Activated CD8-positive, alpha-beta T cell treated with anti-CD3 and anti-CD28 coated beads for 36 hours (primary cell): ENCODE measurements at regions not wholly inside any gene's neighbourhood (a gene's known extent, or its start where the extent isn't known, plus 50 kb on each side); places are given as distances from the start of the nearest gene placed in this dataset.

Experiments
- ATAC-seq: fragments of 200-7000 bp; cut with Tn5 transposase; one replicate; pipeline ENCODE4 v1.10.0; 2021; ENCODE audit warnings: mild to moderate bottlenecking, moderate library complexity
- CTCF ChIA-PET: fragments of 350-600 bp; sonication (Branson Sonifier 250); formaldehyde crosslinking; loops from one replicate; lab custom pipeline; 2021; ENCODE audit warnings: antibody characterized with exemption; lab: Charles Lee
- POLR2A ChIA-PET: fragments of 350-600 bp; sonication (Branson Sonifier 250); formaldehyde crosslinking; loops from one replicate; lab custom pipeline; 2021; ENCODE audit warnings: antibody characterized with exemption; lab: Charles Lee
- DNase-seq: peaks from one replicate; pipeline ENCODE4 v3.0.0-alpha.2; 2020
- H3K27ac Mint-ChIP-seq: one replicate; pipeline ENCODE4 v1.8.0; 2021; ENCODE audit warnings: mild to moderate bottlenecking, mixed read lengths
- H3K27me3 Mint-ChIP-seq: one replicate; pipeline ENCODE4 v1.8.0; 2021; ENCODE audit warnings: mixed read lengths
- H3K36me3 Mint-ChIP-seq: one replicate; pipeline ENCODE4 v1.8.0; 2021; ENCODE audit warnings: low read depth, mixed read lengths
- H3K4me1 Mint-ChIP-seq: one replicate; pipeline ENCODE4 v1.8.0; 2021; ENCODE audit warnings: low read depth, mixed read lengths
- H3K4me3 Mint-ChIP-seq: one replicate; pipeline ENCODE4 v1.8.0; 2021; ENCODE audit warnings: mild to moderate bottlenecking, moderate library complexity, mixed read lengths
- H3K9me3 Mint-ChIP-seq: one replicate; pipeline ENCODE4 v1.8.0; 2021; ENCODE audit warnings: mixed read lengths
- intact Hi-C: fragments of 100-400 bp; cut with micrococcal nuclease; formaldehyde crosslinking; loops from one replicate; pipeline ENCODE4 v1.10.0; 2022
- TF ChIP-seq, protein P1 (sequence below): fragments of 200-600 bp; IDR thresholded peaks from one replicate; pipeline ENCODE4 v1.8.0; 2022; ENCODE audit warnings: antibody characterized with exemption, mild to moderate bottlenecking

DNA sequence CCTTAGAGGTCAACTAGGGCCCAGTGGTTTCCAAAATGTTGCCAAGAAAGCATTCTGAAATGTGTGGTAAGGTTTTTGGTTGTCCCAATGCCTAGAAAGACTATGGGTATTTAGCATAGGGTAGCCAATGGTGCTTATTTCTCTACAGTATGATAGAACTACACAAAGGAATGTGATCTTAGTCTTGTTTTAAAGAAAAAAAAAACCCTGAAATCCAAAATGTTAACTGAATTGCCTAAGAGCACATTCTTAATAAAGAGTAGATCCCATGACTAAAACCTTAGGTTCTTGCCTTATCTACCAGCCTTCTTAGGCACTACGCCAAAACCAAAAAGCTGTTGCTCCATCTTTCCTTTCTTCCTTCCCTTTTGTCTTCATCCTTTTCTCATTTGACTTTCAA is 428.2 kb downstream of the MRPL39 start:
- no peaks in the 10 kb centered on the region for H3K27me3 Mint-ChIP-seq
- H3K4me1 Mint-ChIP-seq = no peaks in the 10 kb centered on the region
- POLR2A ChIA-PET = no interaction called here
- TF ChIP-seq, protein P1, sequence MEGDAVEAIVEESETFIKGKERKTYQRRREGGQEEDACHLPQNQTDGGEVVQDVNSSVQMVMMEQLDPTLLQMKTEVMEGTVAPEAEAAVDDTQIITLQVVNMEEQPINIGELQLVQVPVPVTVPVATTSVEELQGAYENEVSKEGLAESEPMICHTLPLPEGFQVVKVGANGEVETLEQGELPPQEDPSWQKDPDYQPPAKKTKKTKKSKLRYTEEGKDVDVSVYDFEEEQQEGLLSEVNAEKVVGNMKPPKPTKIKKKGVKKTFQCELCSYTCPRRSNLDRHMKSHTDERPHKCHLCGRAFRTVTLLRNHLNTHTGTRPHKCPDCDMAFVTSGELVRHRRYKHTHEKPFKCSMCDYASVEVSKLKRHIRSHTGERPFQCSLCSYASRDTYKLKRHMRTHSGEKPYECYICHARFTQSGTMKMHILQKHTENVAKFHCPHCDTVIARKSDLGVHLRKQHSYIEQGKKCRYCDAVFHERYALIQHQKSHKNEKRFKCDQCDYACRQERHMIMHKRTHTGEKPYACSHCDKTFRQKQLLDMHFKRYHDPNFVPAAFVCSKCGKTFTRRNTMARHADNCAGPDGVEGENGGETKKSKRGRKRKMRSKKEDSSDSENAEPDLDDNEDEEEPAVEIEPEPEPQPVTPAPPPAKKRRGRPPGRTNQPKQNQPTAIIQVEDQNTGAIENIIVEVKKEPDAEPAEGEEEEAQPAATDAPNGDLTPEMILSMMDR = no peak
- H3K9me3 Mint-ChIP-seq = no peaks in the 10 kb centered on the region
- H3K4me3 Mint-ChIP-seq = no peak overlapping the region
- no peak for DNase-seq
- no peak for ATAC-seq
- no peak overlapping the region for H3K27ac Mint-ChIP-seq
- CTCF ChIA-PET = no interaction called here
- no peaks in the 10 kb centered on the region for H3K36me3 Mint-ChIP-seq
- intact Hi-C loops = no loop called here

DNA sequence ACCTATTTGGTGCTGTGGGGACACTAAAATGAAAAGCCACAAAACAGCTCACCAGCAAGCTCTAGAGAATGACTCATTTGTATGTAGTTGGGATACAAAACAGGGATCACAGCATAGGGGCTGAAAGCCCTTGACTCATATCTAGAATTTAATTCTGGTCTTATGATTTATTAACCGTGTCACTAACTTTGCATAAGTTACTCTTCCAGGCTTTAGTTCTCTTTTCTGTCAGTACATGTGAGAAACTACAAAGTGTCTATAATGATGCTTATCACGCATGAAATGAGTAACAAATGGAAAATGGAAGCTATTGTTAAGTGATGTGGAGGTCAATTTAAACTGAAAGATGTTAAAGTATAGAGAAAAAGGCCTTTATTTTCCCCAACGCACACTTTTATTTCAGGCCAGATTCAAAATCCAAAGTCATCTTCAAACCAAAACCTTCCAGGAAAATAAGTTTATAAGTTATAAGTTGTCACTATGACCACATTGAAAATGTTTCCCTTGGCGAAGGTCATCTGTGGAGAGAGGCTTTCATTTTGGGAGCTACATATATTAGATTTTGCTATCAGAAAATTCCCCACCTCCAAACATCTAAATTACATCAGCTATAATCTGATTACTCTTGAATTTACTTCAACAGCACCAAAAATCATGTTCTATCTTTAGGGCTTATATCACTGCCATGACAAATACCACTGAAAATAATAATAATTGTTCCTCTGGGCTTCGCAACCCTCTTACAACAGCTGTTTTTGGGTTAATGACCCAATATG is 430.5 kb downstream of the MRPL39 start:
- TF ChIP-seq, protein P1 = no peak
- Mint-ChIP-seq H3K27ac (no peak overlapping the region), H3K9me3 (no peaks in the 10 kb centered on the region), H3K4me3 (no peak overlapping the region), H3K36me3 (no peaks in the 10 kb centered on the region), H3K27me3 (no peaks in the 10 kb centered on the region), H3K4me1 (no peaks in the 10 kb centered on the region)
- ATAC-seq (no peak), DNase-seq (no peak)
- CTCF ChIA-PET = no interaction called here
- POLR2A ChIA-PET = no interaction called here
- intact Hi-C loops = no loop called here

DNA sequence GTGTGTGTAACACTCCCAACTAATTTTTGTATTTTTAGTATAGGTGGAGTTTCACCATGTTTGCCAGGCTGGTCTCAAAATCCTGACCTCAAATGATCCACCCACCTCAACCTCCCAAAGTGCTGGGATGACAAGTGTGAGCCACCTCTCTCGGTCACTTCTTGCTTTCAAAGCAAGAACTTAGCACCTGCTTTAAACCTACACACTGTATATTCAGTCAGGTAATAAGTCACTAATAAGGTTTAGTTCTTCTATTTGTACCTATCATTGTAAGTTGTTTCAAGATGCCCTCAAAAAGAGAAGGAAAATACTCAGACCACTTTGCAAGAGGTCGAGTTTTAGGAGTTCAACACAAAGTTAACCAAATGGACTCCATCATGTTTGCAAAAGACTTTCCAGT is 431.3 kb downstream of the MRPL39 start:
- intact Hi-C loops = no loop called here
- DNase-seq (no peak), ATAC-seq (no peak)
- Mint-ChIP-seq H3K27ac (no peak overlapping the region), H3K4me3 (no peak overlapping the region), H3K9me3 (no peaks in the 10 kb centered on the region), H3K27me3 (no peaks in the 10 kb centered on the region), H3K36me3 (no peaks in the 10 kb centered on the region), H3K4me1 (no peaks in the 10 kb centered on the region)
- ChIA-PET CTCF (no interaction called here), POLR2A (no interaction called here)
- TF ChIP-seq, protein P1 = no peak

DNA sequence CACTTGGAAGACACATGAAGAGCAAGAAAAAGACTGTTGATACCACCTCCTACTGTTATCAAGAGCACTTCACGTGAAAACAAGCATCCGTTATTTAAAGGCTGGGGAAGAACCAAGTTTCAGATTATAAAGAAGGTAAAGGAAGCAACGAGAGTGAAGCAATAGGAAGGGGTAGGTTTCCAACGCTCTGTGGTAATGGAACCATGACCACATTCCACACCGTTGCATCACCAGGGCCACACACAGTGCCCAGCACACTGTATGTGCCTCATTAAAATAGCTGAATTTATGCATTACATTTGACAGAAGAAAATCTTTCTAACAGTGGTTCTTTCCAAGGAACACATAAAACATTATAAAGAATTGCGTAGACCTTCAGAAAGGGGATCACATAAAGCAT is 435.8 kb downstream of the MRPL39 start:
- Mint-ChIP-seq H3K36me3 (no peaks in the 10 kb centered on the region), H3K27me3 (no peaks in the 10 kb centered on the region), H3K9me3 (peaks cover 5% of the 10 kb centered on the region), H3K4me1 (no peaks in the 10 kb centered on the region), H3K27ac (no peak overlapping the region), H3K4me3 (no peak overlapping the region)
- intact Hi-C loops = no loop called here
- DNase-seq (no peak), ATAC-seq (no peak)
- ChIA-PET POLR2A (no interaction called here), CTCF (no interaction called here)
- TF ChIP-seq, protein P1 = no peak

DNA sequence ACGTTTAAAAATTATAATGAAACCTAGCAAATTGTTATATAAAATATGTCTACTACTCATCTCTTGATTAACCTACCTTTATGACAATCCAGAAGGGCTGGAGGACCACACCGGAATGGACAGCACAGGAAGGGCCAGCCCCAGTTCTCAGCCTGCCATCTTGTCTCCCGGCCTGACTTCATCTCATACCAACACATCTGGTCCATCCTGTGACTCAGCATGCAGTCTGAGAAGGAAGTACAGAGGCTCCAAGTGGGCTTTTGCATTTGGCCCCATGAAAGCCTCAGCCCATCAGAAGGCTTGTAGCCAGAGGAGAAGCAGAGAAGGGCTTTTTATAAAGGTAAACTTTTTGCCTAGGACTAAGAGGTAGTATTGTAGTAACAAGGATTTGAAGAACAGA is 436.6 kb downstream of the MRPL39 start:
- Mint-ChIP-seq H3K27ac (no peak overlapping the region), H3K4me1 (no peaks in the 10 kb centered on the region), H3K9me3 (peaks cover 5% of the 10 kb centered on the region), H3K27me3 (no peaks in the 10 kb centered on the region), H3K36me3 (no peaks in the 10 kb centered on the region), H3K4me3 (no peak overlapping the region)
- POLR2A ChIA-PET = no interaction called here
- intact Hi-C loops = no loop called here
- no peak for DNase-seq
- CTCF ChIA-PET = no interaction called here
- no peak for ATAC-seq
- TF ChIP-seq, protein P1 = no peak
